GM12801 (cell line): ENCODE measurements at regions not wholly inside any gene's neighbourhood (a gene's known extent, or its start where the extent isn't known, plus 50 kb on each side); places are given as distances from the start of the nearest gene placed in this dataset.

Source experiments
- CTCF ChIP-seq: IDR thresholded peaks from one replicate; pipeline ENCODE4 v1.5.1; 2011; ENCODE audit warnings: control low read depth; ENCODE audit not compliant: insufficient read length; ENCODE audit errors: extremely low read depth

- TF ChIP-seq CTCF: no peak
These were observed 73.8 kb downstream of the CBLN2 start for GRCh38 chr18:72470391-72470790.

- TF ChIP-seq CTCF: no peak
These were observed 76.0 kb downstream of the CBLN2 start for GRCh38 chr18:72468021-72468710.

- TF ChIP-seq CTCF: no peak
These were observed 83.9 kb downstream of the CBLN2 start for GRCh38 chr18:72460210-72460680.

GRCh38 chr18:72458271-72458670 lies 85.9 kb downstream of the CBLN2 start:
- no peak for TF ChIP-seq CTCF

- no peak for TF ChIP-seq CTCF
These were observed 87.3 kb downstream of the CBLN2 start for GRCh38 chr18:72456802-72457201.

GRCh38 chr18:72452328-72452727 lies 91.8 kb downstream of the CBLN2 start:
- TF ChIP-seq CTCF: no peak

- TF ChIP-seq CTCF: no peak
These were observed 99.4 kb downstream of the CBLN2 start for GRCh38 chr18:72444798-72445155.
